ENCODE measurements at regions not wholly inside any gene's neighbourhood (a gene's known extent, or its start where the extent isn't known, plus 50 kb on each side); places are given as distances from the start of the nearest gene placed in this dataset.

DNA sequence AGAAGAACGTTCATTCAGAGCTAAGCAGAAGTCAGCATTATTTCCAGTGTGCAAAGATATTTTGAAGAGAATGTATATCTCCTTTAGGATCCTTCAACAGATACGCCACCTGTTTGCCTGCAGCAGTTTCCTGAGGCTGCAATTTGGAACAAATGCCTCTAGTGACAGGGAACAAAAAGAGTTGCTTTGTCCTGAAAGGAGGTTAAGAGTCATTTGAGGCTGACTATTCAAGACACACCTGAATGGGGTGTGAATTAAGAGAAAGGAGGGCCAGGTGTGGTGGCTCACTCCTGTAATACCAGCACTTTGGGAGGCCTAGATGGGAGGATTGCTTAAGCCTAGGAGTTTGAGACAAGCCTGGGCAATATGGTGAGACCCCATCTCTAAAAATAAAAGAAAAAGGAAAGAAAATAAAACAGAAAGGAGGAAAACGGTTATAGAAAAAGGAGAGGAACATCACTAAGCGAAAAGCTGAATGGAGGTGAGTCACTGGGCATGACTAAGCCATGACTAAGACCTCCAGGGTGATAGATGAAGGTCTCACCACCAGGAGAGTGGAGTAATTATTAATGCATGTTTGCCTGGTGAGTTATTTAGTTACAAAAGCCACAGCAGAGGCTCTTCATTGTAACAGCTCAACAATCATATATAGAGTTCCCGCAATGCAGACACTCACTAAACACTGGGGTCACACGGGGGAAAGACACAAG is 255.2 kb upstream of the TNC start:
- no peak for DNase-seq

DNA sequence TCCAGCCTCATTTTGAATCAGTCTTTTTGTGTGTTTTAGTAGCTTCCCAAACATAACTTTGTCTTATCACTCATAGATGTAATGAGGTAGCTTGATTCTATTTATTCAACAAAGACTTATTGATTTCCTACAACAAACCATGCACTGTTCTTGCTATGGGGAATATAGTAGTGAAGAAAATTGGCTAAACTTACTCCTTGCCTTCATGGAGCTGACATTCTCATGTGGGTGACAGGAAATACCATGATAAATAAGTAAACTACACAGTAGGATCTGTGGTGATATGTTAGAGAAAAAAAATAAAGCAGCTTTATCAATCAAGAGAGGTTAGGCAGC is 255.7 kb upstream of the TNC start:
- no peak for DNase-seq

DNA sequence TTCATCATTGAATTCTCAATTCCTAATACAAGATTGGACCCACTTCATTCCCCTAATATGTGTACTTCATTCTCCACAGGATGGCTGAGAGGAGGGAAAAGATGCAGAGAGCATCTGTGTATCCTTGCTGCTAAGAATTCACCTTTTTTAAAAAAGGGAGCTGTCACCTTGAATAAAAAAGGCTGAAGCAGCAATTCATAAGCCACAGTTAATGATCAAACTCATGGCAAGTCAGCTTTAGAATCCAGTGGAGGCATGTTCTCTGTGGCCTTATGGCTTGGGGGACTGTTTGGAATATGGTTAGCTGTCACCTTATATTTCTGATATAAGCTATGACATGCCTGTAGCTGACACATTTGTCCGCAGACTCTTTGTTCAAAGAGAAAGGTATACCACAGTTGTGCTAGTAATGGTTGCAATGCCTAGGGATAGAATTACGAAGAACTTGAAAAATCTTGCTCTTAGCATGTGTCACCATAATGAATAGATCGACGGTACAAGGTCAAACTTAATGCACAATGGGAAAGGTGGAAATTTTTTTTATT is 256.8 kb upstream of the TNC start:
- no peak for DNase-seq

DNA sequence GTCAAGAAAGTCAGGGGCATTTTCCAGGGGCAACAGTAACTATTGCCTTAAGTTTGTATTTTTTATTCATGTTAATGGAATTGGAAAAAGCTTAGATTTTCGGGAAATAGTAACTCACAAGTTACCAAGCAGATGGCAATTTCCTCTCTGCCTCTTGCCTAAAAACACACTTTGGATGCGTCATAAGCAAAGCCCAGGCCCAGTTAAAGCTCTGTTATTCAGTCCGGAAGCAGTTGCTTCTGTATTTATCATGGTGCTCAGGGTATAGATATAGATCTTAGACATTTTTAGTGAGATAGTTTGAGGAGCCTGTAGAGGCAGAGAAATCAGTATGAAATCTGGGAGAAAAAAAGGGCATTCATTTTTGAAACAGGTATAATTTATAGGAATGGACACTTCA is 260.3 kb upstream of the TNC start:
- DNase-seq, result no peak

DNA sequence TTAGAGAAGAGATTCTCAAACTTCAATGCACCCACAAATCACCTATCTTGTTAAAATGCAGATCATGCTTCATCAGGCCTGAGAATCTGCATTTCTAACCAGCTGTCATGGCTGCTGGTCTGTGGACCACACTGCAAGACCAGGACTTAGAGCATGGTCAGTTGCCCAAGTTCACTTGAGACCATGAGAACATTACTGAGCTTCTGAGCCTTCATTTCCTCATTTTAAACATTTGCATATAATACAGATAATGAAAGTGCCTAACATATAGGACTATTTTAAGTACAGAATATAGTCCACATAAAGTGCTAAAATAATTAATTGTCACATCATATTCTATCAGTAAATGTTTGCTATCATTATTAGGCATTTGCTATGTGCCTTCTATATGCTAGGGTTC is 260.8 kb upstream of the TNC start:
- no peak for DNase-seq

DNA sequence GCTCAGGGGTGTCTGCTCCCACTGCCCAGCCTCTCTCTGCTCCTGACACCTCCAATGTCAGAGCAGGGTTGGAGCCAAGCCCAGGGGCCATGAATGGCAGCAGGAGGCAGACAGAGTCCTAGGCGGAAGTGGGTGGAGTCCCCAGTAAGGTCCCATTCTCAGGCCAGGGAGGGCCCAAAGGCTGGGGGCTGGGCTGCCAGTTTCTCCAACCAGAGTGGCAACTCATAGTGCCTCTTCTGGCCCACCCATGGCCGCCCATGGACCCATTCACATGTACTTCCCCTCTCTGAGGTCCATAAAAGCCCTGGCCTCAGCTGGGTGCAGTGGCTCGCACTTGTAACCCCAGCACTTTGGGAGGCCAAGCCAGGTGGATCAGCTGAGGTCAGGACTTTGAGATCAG is 261.8 kb upstream of the TNC start:
- no peak for DNase-seq

DNA sequence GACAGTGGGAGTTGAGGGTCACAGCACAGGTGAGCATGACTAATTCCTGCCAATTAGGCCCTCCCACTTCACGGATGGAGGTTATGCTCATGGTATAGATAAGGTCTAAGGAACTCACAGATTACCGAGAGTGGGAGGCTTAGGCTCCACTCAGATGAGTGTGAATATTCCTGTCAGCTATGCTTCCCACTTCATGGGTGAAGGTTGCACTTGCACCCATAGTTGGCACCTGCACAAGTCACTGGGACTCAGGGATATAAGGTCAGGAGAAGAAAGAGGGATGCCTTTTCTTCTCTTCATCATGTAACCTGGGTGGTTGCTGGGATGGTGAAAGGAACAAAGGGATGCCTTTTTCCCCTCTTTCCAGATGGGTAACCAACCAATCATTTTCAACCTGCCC is 264.9 kb upstream of the TNC start:
- DNase-seq, result no peak

DNA sequence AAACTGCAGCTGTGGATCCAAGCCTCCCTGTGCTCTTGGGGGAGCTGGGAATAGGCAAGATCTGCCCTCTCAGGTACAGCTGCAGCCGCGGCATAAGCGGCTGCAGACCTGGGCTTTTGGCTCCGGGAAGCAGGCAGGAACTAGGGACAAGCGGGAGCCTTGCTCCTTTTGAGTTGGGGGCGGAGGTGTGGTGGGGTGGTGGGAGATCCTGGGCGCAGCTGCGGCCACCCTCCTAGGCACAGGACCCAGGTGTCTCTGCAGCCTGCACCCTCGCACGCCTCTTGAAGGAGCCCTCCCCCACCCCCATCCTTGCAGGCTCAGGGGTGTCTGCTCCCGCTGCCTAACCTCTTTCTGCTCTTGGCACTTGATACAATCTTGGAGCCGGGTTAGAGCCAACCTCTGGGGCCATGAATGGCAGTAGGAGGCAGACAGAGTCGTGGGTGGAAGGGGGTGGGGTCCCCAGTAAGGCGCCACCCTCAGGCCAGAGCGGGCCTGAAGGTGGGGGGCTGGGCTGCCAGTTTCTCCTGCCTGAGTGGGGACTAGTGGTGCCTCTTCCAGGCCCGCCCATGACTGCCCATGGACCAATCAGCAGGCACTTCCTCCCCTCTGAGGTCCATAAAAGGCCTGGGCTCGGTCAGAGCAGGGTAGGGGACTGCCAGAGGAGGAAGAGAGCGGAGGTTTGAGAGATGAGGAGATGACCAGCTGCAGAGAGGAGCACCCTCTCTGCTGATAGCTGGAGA is 267.6 kb upstream of the TNC start:
- DNase-seq, result no peak

DNA sequence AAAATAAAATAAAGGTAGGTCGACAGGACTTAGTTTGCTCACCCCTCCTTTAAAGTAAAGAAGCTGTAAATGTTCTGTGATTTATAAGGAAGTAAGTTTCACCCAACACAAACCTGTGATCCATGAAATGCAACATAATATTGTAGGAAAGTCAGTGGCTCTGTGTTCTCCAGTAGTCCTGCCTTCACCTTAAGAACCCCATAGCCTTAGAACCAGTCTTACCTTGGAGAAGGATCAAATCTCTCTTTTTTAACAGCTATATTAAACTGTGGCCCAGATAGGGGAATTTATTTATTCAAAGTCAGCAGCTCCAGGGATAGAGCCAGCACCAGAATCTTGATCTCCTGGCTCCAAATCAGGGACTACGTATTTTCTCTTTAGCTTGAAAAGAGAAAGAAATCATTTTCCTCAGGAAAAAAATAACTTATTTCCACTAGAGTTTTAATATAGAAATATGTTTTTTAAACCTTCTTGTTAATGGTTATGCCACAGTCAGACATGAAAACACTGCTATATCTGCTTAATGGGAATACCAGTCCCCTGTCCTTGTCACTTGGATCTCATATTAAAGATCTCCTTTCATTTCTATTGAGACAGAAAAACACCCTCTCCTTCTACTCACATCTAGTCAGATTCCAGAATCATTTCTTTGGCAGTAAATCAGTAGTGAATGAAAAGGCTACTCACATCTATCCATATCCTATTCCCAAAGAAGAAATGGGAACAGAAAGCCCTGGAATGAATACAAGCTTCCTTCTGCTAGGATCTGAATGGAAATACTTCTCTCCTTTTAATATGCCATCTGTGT is 269.2 kb upstream of the TNC start:
- DNase-seq, result no peak

DNA sequence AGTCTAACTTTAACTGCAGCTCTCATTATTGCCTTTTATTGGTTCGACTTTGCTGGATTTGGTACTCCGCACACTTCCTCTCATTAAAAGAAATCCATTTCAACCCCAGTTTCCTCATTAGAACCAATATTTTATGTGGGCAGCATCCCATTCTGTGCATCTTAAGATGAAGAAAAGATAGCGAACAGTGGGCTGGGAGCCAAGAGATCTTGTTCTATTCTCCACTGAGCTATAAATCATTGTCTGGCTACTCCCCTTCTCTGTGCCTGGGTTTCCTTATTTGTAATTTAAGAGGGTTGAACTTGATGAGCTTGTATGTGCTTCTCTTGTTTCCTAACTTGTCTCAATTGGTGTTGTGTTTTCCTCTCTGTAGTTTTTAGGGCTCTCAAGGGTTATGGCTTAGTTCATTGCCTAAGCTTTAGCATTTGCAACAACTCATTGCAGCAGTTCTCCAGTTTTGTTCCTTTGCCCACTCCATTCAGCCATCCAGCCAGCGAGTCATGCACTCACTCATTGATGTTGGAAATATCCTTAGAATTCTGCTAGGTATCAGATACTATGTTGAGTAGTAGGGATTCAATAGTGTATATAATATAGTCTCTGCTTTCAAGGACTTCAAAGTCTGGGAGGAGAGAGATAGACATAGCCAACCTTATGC is 273.3 kb upstream of the TNC start:
- no peak for DNase-seq

DNA sequence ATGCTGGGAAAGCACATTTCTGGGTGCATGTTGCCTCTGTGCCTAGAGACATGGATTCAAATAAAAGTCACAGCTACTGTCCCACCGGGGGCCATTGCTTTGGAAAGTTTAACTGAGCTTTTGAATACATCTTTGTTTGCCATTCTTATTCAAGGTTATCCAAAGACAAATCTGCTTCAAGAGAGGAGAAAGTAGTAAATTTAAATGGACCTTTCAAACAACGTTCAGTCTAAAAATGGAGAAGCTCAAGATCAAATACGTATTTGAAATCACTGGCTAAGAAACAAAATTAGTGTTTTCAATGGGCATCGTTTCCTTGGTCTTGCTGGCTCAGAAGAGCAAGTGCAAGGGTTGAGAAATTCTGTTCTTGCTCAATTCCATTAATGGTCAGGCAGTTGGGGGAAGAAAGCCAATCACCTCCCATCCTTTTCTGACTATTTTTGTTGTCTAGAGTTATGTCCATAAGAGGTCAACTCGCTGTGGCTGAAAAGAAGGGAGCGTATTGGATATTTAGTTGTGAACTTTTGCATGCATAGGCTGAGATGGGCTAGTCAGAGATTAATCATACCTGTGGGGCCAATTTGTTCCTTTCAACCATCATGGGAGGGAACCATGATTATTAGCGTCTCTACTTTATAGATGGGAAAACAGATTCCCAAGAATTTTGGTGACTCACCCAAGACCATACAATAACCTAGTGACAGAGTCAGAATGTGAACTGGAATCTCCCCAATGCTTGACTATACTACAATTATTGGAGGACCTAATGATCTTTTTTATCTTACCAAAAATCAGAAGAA is 276.2 kb upstream of the TNC start:
- peak; percentile 57 for DNase-seq

DNA sequence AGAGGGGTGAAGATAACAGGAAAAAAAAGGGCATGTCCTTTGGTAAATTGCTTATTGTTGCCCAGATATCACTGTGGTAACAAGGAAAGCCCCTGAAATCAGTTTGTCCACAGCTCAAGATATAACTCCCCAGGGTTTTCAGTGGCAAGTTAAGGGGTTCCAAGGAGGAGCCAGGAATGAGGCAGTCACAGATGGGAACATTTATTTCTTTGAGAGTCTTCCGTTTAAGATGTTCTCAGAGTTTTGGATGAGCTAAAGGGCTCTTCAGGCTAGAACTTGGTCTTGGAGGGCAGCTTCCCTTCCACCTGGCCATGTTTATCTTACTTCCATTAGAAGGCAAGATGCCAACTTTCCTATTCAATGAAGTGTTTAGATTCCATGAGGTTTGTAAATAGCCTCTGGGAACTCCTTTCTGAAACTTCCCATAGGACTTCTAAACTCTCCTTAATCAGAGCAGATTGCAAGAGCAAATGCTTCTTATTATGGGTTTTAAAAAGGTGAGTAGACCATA is 277.6 kb upstream of the TNC start:
- no peak for DNase-seq

DNA sequence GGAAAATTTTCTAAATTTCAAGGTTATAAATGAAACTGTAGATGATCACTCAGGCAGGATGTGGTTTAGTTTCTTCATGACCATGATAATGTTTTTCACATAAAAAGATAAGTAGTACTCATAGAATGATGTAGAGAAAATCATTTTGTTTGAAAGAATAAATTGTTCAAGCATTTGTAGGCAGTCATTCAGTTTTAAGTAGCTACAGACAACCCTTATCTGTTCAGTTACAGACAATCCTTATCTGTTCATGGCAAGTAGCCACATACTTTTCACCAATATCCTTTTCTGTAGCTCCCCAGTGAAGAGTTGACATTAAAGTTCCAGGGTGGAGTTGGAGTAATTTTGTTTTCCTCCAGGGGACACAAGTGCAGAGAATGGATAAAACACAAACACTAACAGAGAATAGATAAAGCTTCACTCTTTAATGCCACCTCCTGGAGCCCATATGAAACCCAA is 278.1 kb upstream of the TNC start:
- DNase-seq, result no peak

DNA sequence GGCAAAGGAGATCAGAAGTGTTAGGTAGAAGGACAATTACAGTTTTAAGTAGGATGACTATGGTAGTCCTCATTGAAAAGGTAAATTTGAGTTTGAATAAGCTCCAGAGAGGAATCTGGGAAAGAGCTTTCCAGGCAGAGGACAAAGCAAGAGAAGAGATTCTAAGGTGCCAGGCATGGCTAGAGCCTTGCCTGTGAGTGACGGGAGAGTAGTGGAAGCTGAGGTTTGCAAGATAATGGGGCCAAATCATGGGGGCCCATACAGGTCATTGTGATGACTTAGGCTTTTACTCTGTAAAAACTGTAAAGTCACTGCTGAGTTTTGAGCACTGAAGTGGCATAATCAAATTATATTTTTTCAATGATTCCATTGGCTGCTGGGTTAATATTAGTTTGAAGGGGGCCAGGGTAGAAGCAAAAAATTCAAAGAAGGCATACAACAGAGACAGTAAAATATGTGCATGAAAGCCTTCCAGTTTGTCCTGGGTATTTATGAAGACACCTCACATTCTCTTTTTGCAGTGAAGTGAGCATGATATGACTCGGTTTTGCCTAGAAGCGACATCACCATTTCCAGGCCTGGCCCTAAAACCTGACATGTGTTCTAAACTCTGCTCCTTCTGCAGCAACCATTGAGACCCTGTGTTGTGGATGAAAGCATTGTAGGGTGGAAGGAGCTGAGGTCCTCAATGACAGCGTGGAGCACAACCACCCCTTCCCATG is 279.8 kb upstream of the TNC start:
- no peak for DNase-seq

DNA sequence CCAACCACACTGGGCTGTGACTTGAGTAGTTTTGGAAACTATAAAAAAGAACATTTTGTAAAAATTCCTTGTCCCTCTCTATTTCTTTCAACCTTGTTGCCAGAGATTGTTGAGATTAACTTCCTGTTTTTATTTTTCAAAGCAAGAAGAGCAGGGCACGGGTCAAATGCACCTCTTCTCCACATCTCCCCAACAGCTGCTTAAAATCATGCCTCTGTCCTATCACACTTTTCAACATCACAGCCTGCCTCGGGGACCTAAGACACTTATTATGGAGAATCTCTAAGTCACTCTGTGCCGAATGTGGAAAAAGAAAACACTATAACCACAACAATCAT is 280.3 kb upstream of the TNC start:
- DNase-seq, result no peak

DNA sequence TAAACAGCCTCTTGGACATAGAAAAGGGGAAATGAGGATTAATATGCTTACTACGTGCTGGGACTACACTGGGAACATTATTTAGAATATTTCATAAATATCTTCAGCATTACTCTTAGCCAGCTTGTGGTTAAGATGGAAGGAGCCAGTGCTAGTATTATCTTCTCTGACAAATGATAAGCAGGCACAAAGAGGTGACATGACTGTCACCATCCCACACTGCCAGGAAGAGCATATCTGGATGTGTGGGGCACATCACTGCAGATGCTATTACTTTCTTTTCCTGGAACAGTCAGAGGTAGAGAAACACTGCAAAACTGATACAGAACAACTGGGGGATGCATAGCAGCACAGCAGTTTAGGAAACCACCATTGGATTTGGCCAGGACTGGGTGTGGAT is 281.0 kb upstream of the TNC start:
- no peak for DNase-seq

DNA sequence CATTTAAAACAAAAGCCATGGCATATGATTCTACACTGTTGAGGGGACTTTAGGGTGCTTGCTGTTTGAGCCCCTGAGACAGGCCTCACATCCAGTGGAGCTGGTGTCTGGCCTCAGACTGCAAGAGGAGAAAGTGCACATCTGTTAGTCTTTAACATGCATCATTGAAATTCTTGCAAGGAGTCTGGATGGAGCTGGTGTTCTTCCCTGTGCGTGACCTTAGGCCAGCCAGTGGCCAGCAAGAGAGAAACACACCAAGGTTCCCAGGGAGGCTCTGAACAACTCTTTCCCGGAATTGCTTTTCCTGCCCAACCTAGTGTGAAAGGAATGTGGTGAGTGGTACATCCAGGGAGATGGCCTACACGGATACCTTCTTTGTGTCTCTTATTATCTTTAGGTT is 282.8 kb upstream of the TNC start:
- no peak for DNase-seq

DNA sequence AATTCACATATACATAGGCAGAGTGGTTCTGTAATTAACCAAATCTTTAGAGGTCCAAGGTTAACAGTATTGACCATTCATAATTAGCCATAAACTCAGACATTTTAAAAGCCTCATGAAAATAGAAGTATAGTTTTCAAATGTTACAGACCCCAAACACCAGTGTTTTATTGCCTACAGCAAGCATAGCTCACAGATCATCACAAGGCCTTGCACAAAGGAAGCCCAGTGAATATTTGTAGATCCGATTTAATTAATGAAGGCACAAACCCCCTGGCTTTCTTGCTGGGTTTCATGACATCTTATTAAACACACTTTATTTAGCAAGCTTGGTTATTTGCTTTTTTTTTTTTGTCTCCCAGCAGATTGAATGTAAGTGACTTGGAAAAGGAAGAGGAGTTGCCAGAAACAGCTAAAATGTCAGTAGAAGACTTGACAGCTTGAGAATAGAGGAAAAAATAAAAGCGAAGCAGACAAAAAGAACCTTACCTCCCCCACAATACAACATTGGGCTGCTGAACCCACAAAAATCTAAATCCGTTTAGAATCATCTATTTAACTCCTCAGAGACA is 283.9 kb upstream of the TNC start:
- no peak for DNase-seq

DNA sequence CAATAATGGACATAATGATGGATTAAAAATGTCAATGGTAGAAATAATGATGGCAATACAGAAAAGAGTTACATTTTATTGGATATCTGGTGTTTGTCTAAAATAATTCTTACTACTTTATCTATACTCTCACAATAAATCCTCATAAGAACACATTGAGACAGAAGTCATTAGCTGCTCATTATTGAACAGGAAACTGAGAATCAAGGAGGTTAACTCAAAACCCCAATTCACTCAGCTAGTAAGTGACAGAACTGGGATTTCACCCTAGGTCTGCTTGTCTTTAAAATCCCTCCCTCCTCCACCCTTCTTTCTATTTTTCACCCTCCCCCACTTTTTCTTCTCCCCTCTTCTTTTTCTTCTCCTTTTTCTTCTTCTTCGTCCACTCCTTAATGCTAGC is 285.8 kb upstream of the TNC start:
- DNase-seq, result no peak

DNA sequence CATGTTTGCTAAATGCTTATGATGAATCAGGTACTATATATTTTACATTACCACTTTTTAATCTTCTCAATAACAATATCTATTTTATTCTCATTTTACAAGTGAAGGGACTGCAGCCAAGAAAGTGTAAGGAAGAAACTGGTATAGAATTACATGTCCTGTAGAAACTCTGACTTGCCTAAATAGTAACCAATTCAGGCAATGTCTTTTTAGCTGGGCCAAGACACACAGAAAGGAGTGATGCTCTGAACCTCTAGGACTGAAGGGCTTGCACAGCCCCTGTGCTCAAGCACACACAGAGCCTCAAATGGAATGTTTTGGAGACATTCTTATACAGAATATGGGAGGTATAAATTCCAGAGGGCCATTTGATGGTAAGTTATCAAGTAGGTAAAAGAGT is 286.4 kb upstream of the TNC start:
- DNase-seq, result no peak

DNA sequence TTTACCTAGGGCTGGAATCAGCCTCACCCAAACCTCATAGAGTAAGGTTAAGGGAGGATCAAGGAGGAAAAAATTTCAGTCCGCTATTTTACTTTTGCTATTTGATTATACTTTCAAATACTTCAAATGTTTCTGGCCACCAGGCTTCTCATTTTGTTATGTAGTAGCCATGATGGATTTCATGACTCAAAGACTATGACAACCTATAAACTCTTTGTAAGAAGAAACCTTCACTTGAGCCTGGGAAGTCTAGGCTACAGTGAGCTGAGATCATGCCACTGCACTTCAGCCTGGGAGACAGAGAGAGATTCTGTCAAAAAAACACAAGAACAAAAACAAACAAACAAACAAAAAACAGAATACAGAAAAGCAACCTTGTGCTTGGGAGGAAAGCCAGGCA is 293.6 kb upstream of the TNC start:
- DNase-seq, result no peak

Data from midbrain (tissue), 1 donor.